HEK293 (cell line): ENCODE measurements at regions not wholly inside any gene's neighbourhood (a gene's known extent, or its start where the extent isn't known, plus 50 kb on each side); places are given as distances from the start of the nearest gene placed in this dataset.
A peak's percentile ranks its signal among the peaks of the same experiment; 100 is the strongest.

ENCODE experiments used
- IKZF3 ChIP-seq: fragments of 450-650 bp; IDR thresholded peaks from 2 replicates; pipeline ENCODE4 v1.5.0; 2018; ENCODE audit warnings: missing biosample characterization, mild to moderate bottlenecking, missing genetic modification characterization, moderate library complexity
- KLF9 ChIP-seq: fragments of 450-650 bp; formaldehyde crosslinking; IDR thresholded peaks from 2 replicates; pipeline ENCODE4 v1.5.1; 2016; ENCODE audit warnings: missing biosample characterization, missing genetic modification characterization, low read depth
- MZF1 ChIP-seq: fragments of 450-650 bp; formaldehyde crosslinking; IDR thresholded peaks from 2 replicates; pipeline ENCODE4 v1.5.1; 2017; ENCODE audit warnings: missing biosample characterization, missing genetic modification characterization, borderline replicate concordance
- OSR2 ChIP-seq: fragments of 450-650 bp; formaldehyde crosslinking; IDR thresholded peaks from 2 replicates; pipeline ENCODE4 v1.5.1; 2016; ENCODE audit warnings: missing biosample characterization, missing genetic modification characterization
- PRDM1 ChIP-seq: fragments of 450-650 bp; formaldehyde crosslinking; IDR thresholded peaks from 2 replicates; pipeline ENCODE4; 2016; ENCODE audit warnings: missing biosample characterization, missing genetic modification characterization
- YY1 ChIP-seq: fragments of 450-650 bp; formaldehyde crosslinking; IDR thresholded peaks from 2 replicates; pipeline ENCODE4 v1.5.1; 2018; ENCODE audit warnings: missing biosample characterization, missing genetic modification characterization
- ZBTB20 ChIP-seq: fragments of 450-650 bp; formaldehyde crosslinking; IDR thresholded peaks from 2 replicates; pipeline ENCODE4 v1.5.1; 2016; ENCODE audit warnings: missing biosample characterization, missing genetic modification characterization
- ZFHX2 ChIP-seq: fragments of 450-650 bp; formaldehyde crosslinking; conservative IDR thresholded peaks from 2 replicates; pipeline ENCODE4 v1.5.1; 2016; ENCODE audit warnings: missing biosample characterization, missing genetic modification characterization
- ZNF121 ChIP-seq: fragments of 450-650 bp; formaldehyde crosslinking; IDR thresholded peaks from 2 replicates; pipeline ENCODE4 v1.5.1; 2016; ENCODE audit warnings: missing biosample characterization, missing genetic modification characterization
- ZNF148 ChIP-seq: fragments of 450-650 bp; formaldehyde crosslinking; IDR thresholded peaks from 2 replicates; pipeline ENCODE4 v1.5.0; 2017; ENCODE audit warnings: missing biosample characterization, missing genetic modification characterization, borderline replicate concordance
- ZNF214 ChIP-seq: fragments of 450-650 bp; formaldehyde crosslinking; IDR thresholded peaks from 2 replicates; pipeline ENCODE4 v1.5.1; 2017; ENCODE audit warnings: missing biosample characterization, mild to moderate bottlenecking, missing genetic modification characterization, borderline replicate concordance
- ZNF23 ChIP-seq: fragments of 450-650 bp; formaldehyde crosslinking; IDR thresholded peaks from 2 replicates; pipeline ENCODE4 v1.5.1; 2016; ENCODE audit warnings: missing biosample characterization, missing genetic modification characterization, borderline replicate concordance
- ZNF26 ChIP-seq: fragments of 450-650 bp; formaldehyde crosslinking; IDR thresholded peaks from 2 replicates; pipeline ENCODE4 v1.5.1; 2016; ENCODE audit warnings: missing biosample characterization, missing genetic modification characterization
- ZNF302 ChIP-seq: fragments of 450-650 bp; formaldehyde crosslinking; IDR thresholded peaks from 2 replicates; pipeline ENCODE4 v1.5.1; 2016; ENCODE audit warnings: missing biosample characterization, missing genetic modification characterization, low read depth
- ZNF362 ChIP-seq: fragments of 450-650 bp; formaldehyde crosslinking; IDR thresholded peaks from 2 replicates; pipeline ENCODE4 v1.5.1; 2016; ENCODE audit warnings: missing biosample characterization, missing genetic modification characterization
- ZNF426 ChIP-seq: fragments of 450-650 bp; formaldehyde crosslinking; IDR thresholded peaks from 2 replicates; pipeline ENCODE4 v1.5.1; 2017; ENCODE audit warnings: missing biosample characterization, missing genetic modification characterization, mild to moderate bottlenecking, inconsistent platforms, moderate library complexity
- ZNF560 ChIP-seq: fragments of 450-650 bp; formaldehyde crosslinking; IDR thresholded peaks from 2 replicates; pipeline ENCODE4 v1.5.1; 2017; ENCODE audit warnings: missing biosample characterization, missing genetic modification characterization, borderline replicate concordance
- ZNF621 ChIP-seq: fragments of 450-650 bp; formaldehyde crosslinking; IDR thresholded peaks from 2 replicates; pipeline ENCODE4 v1.5.1; 2017; ENCODE audit warnings: missing biosample characterization, missing genetic modification characterization
- ZNF626 ChIP-seq: fragments of 450-650 bp; sonication (Bioruptor Pico); formaldehyde crosslinking; IDR thresholded peaks from 2 replicates; pipeline ENCODE4 v1.5.1; 2018; ENCODE audit warnings: missing biosample characterization, missing genetic modification characterization, inconsistent platforms
- ZNF629 ChIP-seq: fragments of 450-650 bp; formaldehyde crosslinking; IDR thresholded peaks from 2 replicates; pipeline ENCODE4 v1.5.1; 2017; ENCODE audit warnings: missing biosample characterization, missing genetic modification characterization
- ZNF768 ChIP-seq: fragments of 450-650 bp; formaldehyde crosslinking; IDR thresholded peaks from 2 replicates; pipeline ENCODE4 v1.5.1; 2018; ENCODE audit warnings: missing biosample characterization, mild to moderate bottlenecking, missing genetic modification characterization
- ZNF792 ChIP-seq: fragments of 450-650 bp; formaldehyde crosslinking; IDR thresholded peaks from 2 replicates; pipeline ENCODE4 v1.5.1; 2016; ENCODE audit warnings: missing biosample characterization, missing genetic modification characterization
- ZNF837 ChIP-seq: fragments of 450-650 bp; formaldehyde crosslinking; IDR thresholded peaks from 2 replicates; pipeline ENCODE4 v1.5.1; 2016; ENCODE audit warnings: missing biosample characterization, missing genetic modification characterization
- ZSCAN30 ChIP-seq: fragments of 450-650 bp; IDR thresholded peaks from 2 replicates; pipeline ENCODE4 v1.5.1; 2018; ENCODE audit warnings: missing biosample characterization, mild to moderate bottlenecking, missing genetic modification characterization, moderate library complexity
- TF ChIP-seq, protein P1 (sequence below): fragments of 450-650 bp; formaldehyde crosslinking; IDR thresholded peaks from 2 replicates; pipeline ENCODE4 v1.5.1; 2016; ENCODE audit warnings: missing biosample characterization, missing genetic modification characterization
- TF ChIP-seq, protein P2 (sequence below): fragments of 450-650 bp; formaldehyde crosslinking; IDR thresholded peaks from 2 replicates; pipeline ENCODE4 v1.5.1; 2016; ENCODE audit warnings: missing biosample characterization, missing genetic modification characterization
- TF ChIP-seq, protein P3 (sequence below): fragments of 450-650 bp; formaldehyde crosslinking; IDR thresholded peaks from 2 replicates; pipeline ENCODE4 v1.5.1; 2016; ENCODE audit warnings: missing biosample characterization, missing genetic modification characterization

DNA sequence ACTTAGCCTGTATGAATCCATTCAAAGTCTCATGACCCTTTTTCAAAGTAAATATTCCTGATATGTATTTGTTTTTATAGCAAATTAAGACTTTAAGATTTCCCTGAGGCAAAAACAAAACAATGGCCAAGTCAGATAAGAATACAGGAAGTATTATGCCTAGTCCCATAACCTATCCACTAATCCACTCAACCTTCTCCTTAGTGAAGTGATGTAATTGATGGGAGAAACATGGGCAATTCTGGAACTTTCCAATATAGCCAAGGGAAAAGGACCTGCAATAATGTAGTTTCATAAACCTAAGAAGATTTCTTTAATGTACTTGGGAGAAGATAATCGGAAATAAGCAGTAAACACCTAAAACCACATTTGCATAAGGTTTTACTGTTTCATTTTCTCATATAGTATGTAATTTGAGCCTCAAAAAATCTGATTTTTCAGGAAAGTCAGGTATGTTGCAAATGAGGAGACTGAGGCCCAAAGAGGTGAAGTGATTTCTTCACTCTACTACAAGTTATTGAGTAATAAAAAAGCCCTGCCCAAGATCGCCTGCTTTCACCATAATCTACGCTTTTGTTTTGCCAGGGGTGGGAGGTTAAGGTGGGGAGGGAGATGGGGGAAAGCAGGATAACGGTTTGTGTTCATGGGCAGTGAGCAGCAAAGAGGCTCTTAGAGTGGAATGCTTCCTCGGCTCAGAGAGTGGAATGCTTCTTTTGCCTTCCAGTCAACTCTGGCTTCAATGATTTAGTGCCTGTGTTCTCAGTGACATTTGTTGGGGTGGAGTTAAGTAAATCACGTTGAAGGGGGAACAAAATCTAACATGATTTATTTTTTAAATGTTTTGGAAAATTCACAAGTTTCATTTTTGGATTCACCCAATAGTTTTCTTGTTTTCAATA, 95.0 kb upstream of the FNDC3B start (continued):
- TF ChIP-seq ZNF23 (tag by site-specific recombination) (no peak), ZNF362 (tag by site-specific recombination) (no peak), ZNF629 (peak; percentile 39; the same call in 1 of the 2 replicates), ZNF121 (no peak), ZNF626 (tag by site-specific recombination) (0 out of 2 replicates have a peak, but pooled peaks have one; percentile 14), ZNF214 (tag by site-specific recombination) (no peak), ZNF426 (tag by site-specific recombination) (no peak), ZFHX2 (tag by site-specific recombination) (no peak), OSR2 (tag by site-specific recombination) (no peak; the same call in 1 of the 2 replicates), MZF1 (tag by site-specific recombination) (no peak), KLF9 (tag by site-specific recombination) (no peak), ZNF768 (no peak), IKZF3 (tag by site-specific recombination) (peak; percentile 79), ZNF26 (tag by site-specific recombination) (no peak), PRDM1 (tag by site-specific recombination) (no peak), ZNF302 (tag by site-specific recombination) (no peak), ZNF792 (tag by site-specific recombination) (no peak), ZBTB20 (tag by site-specific recombination) (no peak), ZNF148 (tag by site-specific recombination) (no peak), ZNF560 (no peak), YY1 (no peak), ZSCAN30 (tag by site-specific recombination) (no peak), ZNF837 (no peak), ZNF621 (tag by site-specific recombination) (no peak)
- TF ChIP-seq, protein P1, sequence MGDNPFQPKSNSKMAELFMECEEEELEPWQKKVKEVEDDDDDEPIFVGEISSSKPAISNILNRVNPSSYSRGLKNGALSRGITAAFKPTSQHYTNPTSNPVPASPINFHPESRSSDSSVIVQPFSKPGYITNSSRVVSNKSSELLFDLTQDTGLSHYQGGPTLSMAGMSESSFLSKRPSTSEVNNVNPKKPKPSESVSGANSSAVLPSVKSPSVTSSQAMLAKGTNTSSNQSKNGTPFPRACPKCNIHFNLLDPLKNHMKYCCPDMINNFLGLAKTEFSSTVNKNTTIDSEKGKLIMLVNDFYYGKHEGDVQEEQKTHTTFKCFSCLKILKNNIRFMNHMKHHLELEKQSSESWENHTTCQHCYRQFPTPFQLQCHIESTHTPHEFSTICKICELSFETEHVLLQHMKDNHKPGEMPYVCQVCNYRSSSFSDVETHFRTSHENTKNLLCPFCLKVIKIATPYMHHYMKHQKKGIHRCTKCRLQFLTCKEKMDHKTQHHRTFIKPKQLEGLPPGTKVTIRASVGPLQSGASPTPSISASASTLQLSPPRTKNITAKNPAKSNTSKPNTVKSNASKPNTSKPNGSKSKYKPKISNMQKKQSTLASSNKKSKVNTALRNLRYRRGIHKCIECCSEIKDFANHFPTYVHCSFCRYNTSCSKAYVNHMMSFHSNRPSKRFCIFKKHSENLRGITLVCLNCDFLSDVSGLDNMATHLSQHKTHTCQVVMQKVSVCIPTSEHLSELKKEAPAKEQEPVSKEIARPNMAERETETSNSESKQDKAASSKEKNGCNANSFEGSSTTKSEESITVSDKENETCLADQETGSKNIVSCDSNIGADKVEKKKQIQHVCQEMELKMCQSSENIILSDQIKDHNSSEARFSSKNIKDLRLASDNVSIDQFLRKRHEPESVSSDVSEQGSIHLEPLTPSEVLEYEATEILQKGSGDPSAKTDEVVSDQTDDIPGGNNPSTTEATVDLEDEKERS (tag by site-specific recombination), result no peak
- TF ChIP-seq, protein P2, sequence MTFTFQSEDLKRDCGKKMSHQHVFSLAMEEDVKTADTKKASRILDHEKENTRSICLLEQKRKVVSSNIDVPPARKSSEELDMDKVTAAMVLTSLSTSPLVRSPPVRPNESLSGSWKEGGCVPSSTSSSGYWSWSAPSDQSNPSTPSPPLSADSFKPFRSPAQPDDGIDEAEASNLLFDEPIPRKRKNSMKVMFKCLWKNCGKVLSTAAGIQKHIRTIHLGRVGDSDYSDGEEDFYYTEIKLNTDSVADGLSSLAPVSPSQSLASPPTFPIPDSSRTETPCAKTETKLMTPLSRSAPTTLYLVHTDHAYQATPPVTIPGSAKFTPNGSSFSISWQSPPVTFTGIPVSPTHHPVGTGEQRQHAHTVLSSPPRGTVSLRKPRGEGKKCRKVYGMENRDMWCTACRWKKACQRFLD (tag by site-specific recombination), result no peak
- TF ChIP-seq, protein P3, sequence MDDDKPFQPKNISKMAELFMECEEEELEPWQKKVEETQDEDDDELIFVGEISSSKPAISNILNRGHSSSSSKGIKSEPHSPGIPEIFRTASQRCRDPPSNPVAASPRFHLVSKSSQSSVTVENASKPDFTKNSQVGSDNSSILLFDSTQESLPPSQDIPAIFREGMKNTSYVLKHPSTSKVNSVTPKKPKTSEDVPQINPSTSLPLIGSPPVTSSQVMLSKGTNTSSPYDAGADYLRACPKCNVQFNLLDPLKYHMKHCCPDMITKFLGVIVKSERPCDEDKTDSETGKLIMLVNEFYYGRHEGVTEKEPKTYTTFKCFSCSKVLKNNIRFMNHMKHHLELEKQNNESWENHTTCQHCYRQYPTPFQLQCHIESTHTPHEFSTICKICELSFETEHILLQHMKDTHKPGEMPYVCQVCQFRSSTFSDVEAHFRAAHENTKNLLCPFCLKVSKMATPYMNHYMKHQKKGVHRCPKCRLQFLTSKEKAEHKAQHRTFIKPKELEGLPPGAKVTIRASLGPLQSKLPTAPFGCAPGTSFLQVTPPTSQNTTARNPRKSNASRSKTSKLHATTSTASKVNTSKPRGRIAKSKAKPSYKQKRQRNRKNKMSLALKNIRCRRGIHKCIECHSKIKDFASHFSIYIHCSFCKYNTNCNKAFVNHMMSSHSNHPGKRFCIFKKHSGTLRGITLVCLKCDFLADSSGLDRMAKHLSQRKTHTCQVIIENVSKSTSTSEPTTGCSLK (tag by site-specific recombination), result no peak
